GM23338 (cell line): ENCODE measurements at regions not wholly inside any gene's neighbourhood (a gene's known extent, or its start where the extent isn't known, plus 50 kb on each side); places are given as distances from the start of the nearest gene placed in this dataset.

Source experiments
- ATAC-seq: fragments of 200-7000 bp; cut with Tn5 transposase; 3 replicates; pipeline ENCODE4 v1.9.1; 2020
- DNase-seq: peaks from one replicate; pipeline ENCODE4 v3.0.0-alpha.2; 2015; ENCODE audit warnings: low spot score
- H2AFZ ChIP-seq: fragments of 200-600 bp; sonication (generic); 2 replicates; pipeline ENCODE4 v1.8.0; 2016; ENCODE audit warnings: antibody characterized with exemption, mild to moderate bottlenecking, moderate library complexity
- H3F3A ChIP-seq: fragments of 200-600 bp; sonication (generic); replicated peaks from 2 replicates; pipeline ENCODE4 v1.8.0; 2017; ENCODE audit warnings: antibody characterized with exemption, mixed run types, low read depth
- H3K27ac ChIP-seq: fragments of 200-600 bp; sonication (generic); 2 replicates; pipeline ENCODE4 v1.6.1; 2016; ENCODE audit warnings: low read depth
- H3K27me3 ChIP-seq: fragments of 200-600 bp; sonication (generic); 2 replicates; pipeline ENCODE4 v1.8.0; 2016; ENCODE audit warnings: mild to moderate bottlenecking, mixed run types, moderate library complexity; ENCODE audit not compliant: insufficient read depth
- H3K36me3 ChIP-seq: fragments of 200-600 bp; sonication (generic); 2 replicates; pipeline ENCODE4 v1.8.0; 2016; ENCODE audit warnings: mild to moderate bottlenecking; ENCODE audit not compliant: insufficient read depth
- H3K4me1 ChIP-seq: fragments of 200-600 bp; sonication (generic); 2 replicates; pipeline ENCODE4 v1.8.0; 2016; ENCODE audit warnings: mild to moderate bottlenecking, moderate library complexity; ENCODE audit not compliant: insufficient read depth
- H3K4me2 ChIP-seq: fragments of 200-600 bp; sonication (generic); 2 replicates; pipeline ENCODE4 v1.7.1; 2017; ENCODE audit warnings: mixed run types
- H3K4me3 ChIP-seq: fragments of 200-600 bp; sonication (generic); 2 replicates; pipeline ENCODE4 v1.6.1; 2016; ENCODE audit warnings: mixed run types
- H3K79me2 ChIP-seq: fragments of 200-600 bp; sonication (generic); replicated peaks from 2 replicates; pipeline ENCODE4 v1.8.0; 2017; ENCODE audit warnings: mild to moderate bottlenecking; ENCODE audit not compliant: insufficient read depth
- H3K9me2 ChIP-seq: fragments of 200-600 bp; sonication (generic); 2 replicates; pipeline ENCODE4 v1.8.0; 2017; ENCODE audit not compliant: insufficient read depth
- H4K20me1 ChIP-seq: fragments of 200-600 bp; sonication (generic); replicated peaks from 2 replicates; pipeline ENCODE4 v1.8.0; 2017; ENCODE audit warnings: mild to moderate bottlenecking; ENCODE audit not compliant: insufficient read depth
- H3K27ac Mint-ChIP-seq: 2 replicates; pipeline ENCODE4 v1.8.0; 2020; ENCODE audit warnings: inconsistent platforms, mild to moderate bottlenecking, moderate library complexity, mixed read lengths
- H3K27me3 Mint-ChIP-seq: 3 replicates; pipeline ENCODE4 v1.8.0; 2022; ENCODE audit warnings: low read depth, mild to moderate bottlenecking, moderate library complexity, mixed read lengths, inconsistent platforms; ENCODE audit not compliant: insufficient read depth, poor library complexity
- H3K36me3 Mint-ChIP-seq: 3 replicates; pipeline ENCODE4 v1.8.0; 2021; ENCODE audit warnings: low read depth, mild to moderate bottlenecking, inconsistent platforms, moderate library complexity, mixed read lengths
- H3K4me1 Mint-ChIP-seq: 3 replicates; pipeline ENCODE4 v1.8.0; 2020; ENCODE audit warnings: mild to moderate bottlenecking, inconsistent platforms, mixed read lengths
- H3K4me3 Mint-ChIP-seq: 3 replicates; pipeline ENCODE4 v1.8.0; 2021; ENCODE audit warnings: moderate library complexity, mild to moderate bottlenecking, inconsistent platforms, mixed read lengths
- H3K9me3 Mint-ChIP-seq: 3 replicates; pipeline ENCODE4 v1.8.0; 2020; ENCODE audit warnings: moderate library complexity, mild to moderate bottlenecking, inconsistent platforms, mixed read lengths
- CREB1 ChIP-seq: fragments of 250-450 bp; sonication (Bioruptor Pico); IDR thresholded peaks from 2 replicates; pipeline ENCODE4 v1.5.0; 2020; ENCODE audit warnings: low read depth, mild to moderate bottlenecking, moderate library complexity
- EZH2 ChIP-seq: fragments of 200-600 bp; sonication (generic); IDR thresholded peaks from one replicate; pipeline ENCODE4 v1.8.0; 2017; ENCODE audit warnings: antibody characterized with exemption, mild to moderate bottlenecking, low read depth; ENCODE audit not compliant: unreplicated experiment
- EZH2phosphoT487 ChIP-seq: fragments of 200-600 bp; sonication (generic); IDR thresholded peaks from one replicate; pipeline ENCODE4 v1.8.1; 2018; ENCODE audit warnings: antibody characterized with exemption; ENCODE audit not compliant: unreplicated experiment
- JUNB ChIP-seq: IDR thresholded peaks from one replicate; pipeline ENCODE4 v1.6.1; 2016; ENCODE audit warnings: antibody characterized with exemption; ENCODE audit not compliant: unreplicated experiment
- NANOG ChIP-seq: IDR thresholded peaks from 2 replicates; pipeline ENCODE4 v1.6.1; 2016; ENCODE audit warnings: antibody characterized with exemption, borderline replicate concordance
- POLR2AphosphoS5 ChIP-seq: IDR thresholded peaks from 2 replicates; pipeline ENCODE4 v1.6.1; 2016; ENCODE audit warnings: antibody characterized with exemption, low read depth
- STAT1 ChIP-seq: IDR thresholded peaks from one replicate; pipeline ENCODE4 v1.6.1; 2016; ENCODE audit warnings: antibody characterized with exemption; ENCODE audit not compliant: unreplicated experiment
- ZNF114 ChIP-seq: fragments of 250-450 bp; sonication (Bioruptor Pico); IDR thresholded peaks from 2 replicates; pipeline ENCODE4 v1.5.0; 2020; ENCODE audit warnings: mild to moderate bottlenecking, moderate library complexity
- ZNF331 ChIP-seq: fragments of 250-450 bp; sonication (Bioruptor Pico); IDR thresholded peaks from 2 replicates; pipeline ENCODE4 v1.5.0; 2020; ENCODE audit warnings: low read depth, mild to moderate bottlenecking, moderate library complexity
- TF ChIP-seq, protein P1 (sequence below): IDR thresholded peaks from 2 replicates; pipeline ENCODE4 v1.6.1; 2016; ENCODE audit warnings: antibody characterized with exemption
- TF ChIP-seq, protein P2 (sequence below): fragments of 250-450 bp; sonication (Bioruptor Pico); IDR thresholded peaks from 2 replicates; pipeline ENCODE4 v1.5.0; 2020; ENCODE audit warnings: mild to moderate bottlenecking, moderate library complexity
- TF ChIP-seq, protein P3 (sequence below), 2 experiments: fragments of 200-600 bp in 1 of 2; sonication (generic) in 1 of 2; conservative IDR thresholded peaks; 2 replicates each; pipeline versions ENCODE4 v1.5.1 to v1.6.1; 2016 to 2017; ENCODE audit warnings: antibody characterized with exemption in 2 of 2, low read depth in 2 of 2, mild to moderate bottlenecking in 2 of 2, moderate library complexity in 1 of 2
- TF ChIP-seq, protein P4 (sequence below): IDR thresholded peaks from one replicate; pipeline ENCODE4 v1.6.1; 2018; ENCODE audit warnings: antibody characterized with exemption; ENCODE audit not compliant: unreplicated experiment

DNA sequence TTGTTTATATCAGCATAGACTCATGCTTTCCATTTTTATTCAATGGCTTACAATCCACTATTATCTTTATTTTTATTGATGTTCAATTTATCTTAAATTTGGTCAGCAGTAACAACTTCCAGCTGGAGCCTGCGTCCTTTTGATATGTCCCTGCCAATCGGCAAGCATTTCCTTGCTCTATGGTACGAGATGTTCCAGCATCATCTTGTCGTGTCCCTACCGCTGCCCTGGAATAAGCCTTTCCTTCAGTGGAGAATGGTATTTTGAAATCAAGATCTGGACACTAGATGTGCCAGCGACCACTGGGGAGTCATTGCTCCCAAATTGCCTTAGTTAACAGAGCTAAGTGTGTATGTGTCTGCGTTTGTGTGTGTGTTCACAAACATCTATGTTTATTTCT is 151.6 kb upstream of the RGMB start:
- no peaks in the 10 kb centered on the region for H3K79me2 ChIP-seq
- no peaks in the 10 kb centered on the region for H3K27me3 ChIP-seq
- H3K4me1 Mint-ChIP-seq = no peaks in the 10 kb centered on the region
- H3K4me3 Mint-ChIP-seq = no peak overlapping the region
- H2AFZ ChIP-seq = no peak overlapping the region
- H3K27ac Mint-ChIP-seq = no peak overlapping the region
- no peaks in the 10 kb centered on the region for H3K9me3 Mint-ChIP-seq
- H4K20me1 ChIP-seq = no peaks in the 10 kb centered on the region
- H3K4me3 ChIP-seq = no peak overlapping the region
- H3K4me2 ChIP-seq = no peak overlapping the region
- no peaks in the 10 kb centered on the region for H3K27me3 Mint-ChIP-seq
- H3K36me3 Mint-ChIP-seq = no peaks in the 10 kb centered on the region
- no peak overlapping the region for H3K27ac ChIP-seq
- TF ChIP-seq, protein P1, sequence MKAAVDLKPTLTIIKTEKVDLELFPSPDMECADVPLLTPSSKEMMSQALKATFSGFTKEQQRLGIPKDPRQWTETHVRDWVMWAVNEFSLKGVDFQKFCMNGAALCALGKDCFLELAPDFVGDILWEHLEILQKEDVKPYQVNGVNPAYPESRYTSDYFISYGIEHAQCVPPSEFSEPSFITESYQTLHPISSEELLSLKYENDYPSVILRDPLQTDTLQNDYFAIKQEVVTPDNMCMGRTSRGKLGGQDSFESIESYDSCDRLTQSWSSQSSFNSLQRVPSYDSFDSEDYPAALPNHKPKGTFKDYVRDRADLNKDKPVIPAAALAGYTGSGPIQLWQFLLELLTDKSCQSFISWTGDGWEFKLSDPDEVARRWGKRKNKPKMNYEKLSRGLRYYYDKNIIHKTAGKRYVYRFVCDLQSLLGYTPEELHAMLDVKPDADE = no peak
- TF ChIP-seq JUNB = no peak
- TF ChIP-seq EZH2 = no peak
- TF ChIP-seq ZNF331 (CRISPR knock-in tag) = no peak
- no peak for TF ChIP-seq STAT1
- TF ChIP-seq POLR2AphosphoS5 = no peak
- no peak for TF ChIP-seq ZNF114 (CRISPR knock-in tag)
- TF ChIP-seq, protein P2, sequence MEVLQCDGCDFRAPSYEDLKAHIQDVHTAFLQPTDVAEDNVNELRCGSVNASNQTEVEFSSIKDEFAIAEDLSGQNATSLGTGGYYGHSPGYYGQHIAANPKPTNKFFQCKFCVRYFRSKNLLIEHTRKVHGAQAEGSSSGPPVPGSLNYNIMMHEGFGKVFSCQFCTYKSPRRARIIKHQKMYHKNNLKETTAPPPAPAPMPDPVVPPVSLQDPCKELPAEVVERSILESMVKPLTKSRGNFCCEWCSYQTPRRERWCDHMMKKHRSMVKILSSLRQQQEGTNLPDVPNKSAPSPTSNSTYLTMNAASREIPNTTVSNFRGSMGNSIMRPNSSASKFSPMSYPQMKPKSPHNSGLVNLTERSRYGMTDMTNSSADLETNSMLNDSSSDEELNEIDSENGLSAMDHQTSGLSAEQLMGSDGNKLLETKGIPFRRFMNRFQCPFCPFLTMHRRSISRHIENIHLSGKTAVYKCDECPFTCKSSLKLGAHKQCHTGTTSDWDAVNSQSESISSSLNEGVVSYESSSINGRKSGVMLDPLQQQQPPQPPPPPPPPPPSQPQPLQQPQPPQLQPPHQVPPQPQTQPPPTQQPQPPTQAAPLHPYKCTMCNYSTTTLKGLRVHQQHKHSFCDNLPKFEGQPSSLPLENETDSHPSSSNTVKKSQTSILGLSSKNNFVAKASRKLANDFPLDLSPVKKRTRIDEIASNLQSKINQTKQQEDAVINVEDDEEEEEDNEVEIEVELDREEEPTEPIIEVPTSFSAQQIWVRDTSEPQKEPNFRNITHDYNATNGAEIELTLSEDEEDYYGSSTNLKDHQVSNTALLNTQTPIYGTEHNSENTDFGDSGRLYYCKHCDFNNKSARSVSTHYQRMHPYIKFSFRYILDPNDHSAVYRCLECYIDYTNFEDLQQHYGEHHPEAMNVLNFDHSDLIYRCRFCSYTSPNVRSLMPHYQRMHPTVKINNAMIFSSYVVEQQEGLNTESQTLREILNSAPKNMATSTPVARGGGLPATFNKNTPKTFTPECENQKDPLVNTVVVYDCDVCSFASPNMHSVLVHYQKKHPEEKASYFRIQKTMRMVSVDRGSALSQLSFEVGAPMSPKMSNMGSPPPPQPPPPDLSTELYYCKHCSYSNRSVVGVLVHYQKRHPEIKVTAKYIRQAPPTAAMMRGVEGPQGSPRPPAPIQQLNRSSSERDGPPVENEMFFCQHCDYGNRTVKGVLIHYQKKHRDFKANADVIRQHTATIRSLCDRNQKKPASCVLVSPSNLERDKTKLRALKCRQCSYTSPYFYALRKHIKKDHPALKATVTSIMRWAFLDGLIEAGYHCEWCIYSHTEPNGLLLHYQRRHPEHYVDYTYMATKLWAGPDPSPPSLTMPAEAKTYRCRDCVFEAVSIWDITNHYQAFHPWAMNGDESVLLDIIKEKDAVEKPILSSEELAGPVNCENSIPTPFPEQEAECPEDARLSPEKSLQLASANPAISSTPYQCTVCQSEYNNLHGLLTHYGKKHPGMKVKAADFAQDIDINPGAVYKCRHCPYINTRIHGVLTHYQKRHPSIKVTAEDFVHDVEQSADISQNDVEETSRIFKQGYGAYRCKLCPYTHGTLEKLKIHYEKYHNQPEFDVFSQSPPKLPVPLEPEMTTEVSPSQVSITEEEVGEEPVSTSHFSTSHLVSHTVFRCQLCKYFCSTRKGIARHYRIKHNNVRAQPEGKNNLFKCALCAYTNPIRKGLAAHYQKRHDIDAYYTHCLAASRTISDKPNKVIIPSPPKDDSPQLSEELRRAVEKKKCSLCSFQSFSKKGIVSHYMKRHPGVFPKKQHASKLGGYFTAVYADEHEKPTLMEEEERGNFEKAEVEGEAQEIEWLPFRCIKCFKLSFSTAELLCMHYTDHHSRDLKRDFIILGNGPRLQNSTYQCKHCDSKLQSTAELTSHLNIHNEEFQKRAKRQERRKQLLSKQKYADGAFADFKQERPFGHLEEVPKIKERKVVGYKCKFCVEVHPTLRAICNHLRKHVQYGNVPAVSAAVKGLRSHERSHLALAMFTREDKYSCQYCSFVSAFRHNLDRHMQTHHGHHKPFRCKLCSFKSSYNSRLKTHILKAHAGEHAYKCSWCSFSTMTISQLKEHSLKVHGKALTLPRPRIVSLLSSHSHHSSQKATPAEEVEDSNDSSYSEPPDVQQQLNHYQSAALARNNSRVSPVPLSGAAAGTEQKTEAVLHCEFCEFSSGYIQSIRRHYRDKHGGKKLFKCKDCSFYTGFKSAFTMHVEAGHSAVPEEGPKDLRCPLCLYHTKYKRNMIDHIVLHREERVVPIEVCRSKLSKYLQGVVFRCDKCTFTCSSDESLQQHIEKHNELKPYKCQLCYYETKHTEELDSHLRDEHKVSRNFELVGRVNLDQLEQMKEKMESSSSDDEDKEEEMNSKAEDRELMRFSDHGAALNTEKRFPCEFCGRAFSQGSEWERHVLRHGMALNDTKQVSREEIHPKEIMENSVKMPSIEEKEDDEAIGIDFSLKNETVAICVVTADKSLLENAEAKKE (CRISPR knock-in tag) = no peak
- TF ChIP-seq CREB1 (CRISPR knock-in tag) = no peak
- TF ChIP-seq, protein P3, sequence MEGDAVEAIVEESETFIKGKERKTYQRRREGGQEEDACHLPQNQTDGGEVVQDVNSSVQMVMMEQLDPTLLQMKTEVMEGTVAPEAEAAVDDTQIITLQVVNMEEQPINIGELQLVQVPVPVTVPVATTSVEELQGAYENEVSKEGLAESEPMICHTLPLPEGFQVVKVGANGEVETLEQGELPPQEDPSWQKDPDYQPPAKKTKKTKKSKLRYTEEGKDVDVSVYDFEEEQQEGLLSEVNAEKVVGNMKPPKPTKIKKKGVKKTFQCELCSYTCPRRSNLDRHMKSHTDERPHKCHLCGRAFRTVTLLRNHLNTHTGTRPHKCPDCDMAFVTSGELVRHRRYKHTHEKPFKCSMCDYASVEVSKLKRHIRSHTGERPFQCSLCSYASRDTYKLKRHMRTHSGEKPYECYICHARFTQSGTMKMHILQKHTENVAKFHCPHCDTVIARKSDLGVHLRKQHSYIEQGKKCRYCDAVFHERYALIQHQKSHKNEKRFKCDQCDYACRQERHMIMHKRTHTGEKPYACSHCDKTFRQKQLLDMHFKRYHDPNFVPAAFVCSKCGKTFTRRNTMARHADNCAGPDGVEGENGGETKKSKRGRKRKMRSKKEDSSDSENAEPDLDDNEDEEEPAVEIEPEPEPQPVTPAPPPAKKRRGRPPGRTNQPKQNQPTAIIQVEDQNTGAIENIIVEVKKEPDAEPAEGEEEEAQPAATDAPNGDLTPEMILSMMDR (conservative IDR thresholded peaks at IDR 0.05; ENCODE audit: low read depth in 2 of 2) = no peak
- TF ChIP-seq EZH2phosphoT487 = no peak
- no peak for TF ChIP-seq NANOG
- TF ChIP-seq, protein P4, sequence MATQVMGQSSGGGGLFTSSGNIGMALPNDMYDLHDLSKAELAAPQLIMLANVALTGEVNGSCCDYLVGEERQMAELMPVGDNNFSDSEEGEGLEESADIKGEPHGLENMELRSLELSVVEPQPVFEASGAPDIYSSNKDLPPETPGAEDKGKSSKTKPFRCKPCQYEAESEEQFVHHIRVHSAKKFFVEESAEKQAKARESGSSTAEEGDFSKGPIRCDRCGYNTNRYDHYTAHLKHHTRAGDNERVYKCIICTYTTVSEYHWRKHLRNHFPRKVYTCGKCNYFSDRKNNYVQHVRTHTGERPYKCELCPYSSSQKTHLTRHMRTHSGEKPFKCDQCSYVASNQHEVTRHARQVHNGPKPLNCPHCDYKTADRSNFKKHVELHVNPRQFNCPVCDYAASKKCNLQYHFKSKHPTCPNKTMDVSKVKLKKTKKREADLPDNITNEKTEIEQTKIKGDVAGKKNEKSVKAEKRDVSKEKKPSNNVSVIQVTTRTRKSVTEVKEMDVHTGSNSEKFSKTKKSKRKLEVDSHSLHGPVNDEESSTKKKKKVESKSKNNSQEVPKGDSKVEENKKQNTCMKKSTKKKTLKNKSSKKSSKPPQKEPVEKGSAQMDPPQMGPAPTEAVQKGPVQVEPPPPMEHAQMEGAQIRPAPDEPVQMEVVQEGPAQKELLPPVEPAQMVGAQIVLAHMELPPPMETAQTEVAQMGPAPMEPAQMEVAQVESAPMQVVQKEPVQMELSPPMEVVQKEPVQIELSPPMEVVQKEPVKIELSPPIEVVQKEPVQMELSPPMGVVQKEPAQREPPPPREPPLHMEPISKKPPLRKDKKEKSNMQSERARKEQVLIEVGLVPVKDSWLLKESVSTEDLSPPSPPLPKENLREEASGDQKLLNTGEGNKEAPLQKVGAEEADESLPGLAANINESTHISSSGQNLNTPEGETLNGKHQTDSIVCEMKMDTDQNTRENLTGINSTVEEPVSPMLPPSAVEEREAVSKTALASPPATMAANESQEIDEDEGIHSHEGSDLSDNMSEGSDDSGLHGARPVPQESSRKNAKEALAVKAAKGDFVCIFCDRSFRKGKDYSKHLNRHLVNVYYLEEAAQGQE = no peak
- 0 out of 2 replicates have a peak, but pooled peaks cover 3% of the 10 kb centered on the region for H3K9me2 ChIP-seq
- DNase-seq (no peak), ATAC-seq (no peak)
- H3K36me3 ChIP-seq = no peaks in the 10 kb centered on the region
- no peaks in the 10 kb centered on the region for H3K4me1 ChIP-seq
- H3F3A ChIP-seq = no peaks in the 10 kb centered on the region
